Left cardiac atrium (tissue), 4 donors: ENCODE measurements at regions not wholly inside any gene's neighbourhood (a gene's known extent, or its start where the extent isn't known, plus 50 kb on each side); places are given as distances from the start of the nearest gene placed in this dataset.

ENCODE experiments used
- ATAC-seq, 2 donors: fragments of 200-7000 bp; cut with Tn5 transposase; one replicate each; pipeline ENCODE4 v1.9.1; 2020; ENCODE audit warnings: mild to moderate bottlenecking in 2 of 2, moderate library complexity in 2 of 2
- DNase-seq: peaks from one replicate; pipeline ENCODE4 v3.0.0-alpha.2; 2020
- intact Hi-C, 2 donors: fragments of 100-400 bp; cut with DNase I; formaldehyde crosslinking; loops; one replicate each; pipeline versions ENCODE4 v1.14.1 to v1.15.1; 2022 to 2023
- donor health status: DM: no; HTN: yes; CAD: no.
- donor health status: DM: no; HTN: yes; CAD: no; lungs with severe emphysema.
- donor health status: DM: yes; HTN: yes; CAD: no.
- donor health status: Dilated cardiomyopathy.

DNA sequence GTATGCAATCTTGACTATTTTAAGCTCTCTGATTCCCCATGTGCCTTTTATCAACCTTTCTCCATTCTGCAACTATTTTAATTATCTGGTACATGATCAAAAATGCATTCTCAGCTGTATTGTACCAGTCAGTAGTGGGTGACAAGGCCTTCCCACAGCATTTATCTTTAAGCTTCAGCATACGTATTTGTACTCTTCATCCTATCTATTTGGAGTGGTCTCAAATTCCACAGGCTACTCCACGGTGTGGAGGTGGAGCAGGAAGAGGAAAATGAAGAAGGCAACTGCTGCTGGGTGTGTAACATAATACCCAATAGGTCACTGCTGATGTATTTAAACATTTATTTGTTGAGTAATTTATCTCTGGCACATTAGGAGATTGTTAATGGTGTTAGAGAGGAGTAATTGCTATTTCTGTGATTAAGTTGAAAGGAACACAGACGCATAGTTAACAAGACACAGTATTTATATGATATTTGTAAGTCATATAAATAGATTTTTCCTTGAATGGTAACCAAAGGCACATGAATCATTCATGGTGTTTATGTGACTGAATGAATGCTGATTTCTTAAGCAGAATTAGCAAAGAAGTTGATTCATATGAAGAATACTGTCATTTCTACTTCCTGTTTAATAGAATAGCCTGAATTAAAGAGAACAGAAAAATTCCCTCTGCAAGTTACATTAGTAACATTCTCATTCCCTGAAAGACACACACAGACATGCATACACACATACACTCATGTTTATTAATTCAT lies 153.8 kb upstream of the NR3C1 start:
- ATAC-seq (peak; percentile 23 to 28), DNase-seq (no peak)
- intact Hi-C loops: no loop called here

DNA sequence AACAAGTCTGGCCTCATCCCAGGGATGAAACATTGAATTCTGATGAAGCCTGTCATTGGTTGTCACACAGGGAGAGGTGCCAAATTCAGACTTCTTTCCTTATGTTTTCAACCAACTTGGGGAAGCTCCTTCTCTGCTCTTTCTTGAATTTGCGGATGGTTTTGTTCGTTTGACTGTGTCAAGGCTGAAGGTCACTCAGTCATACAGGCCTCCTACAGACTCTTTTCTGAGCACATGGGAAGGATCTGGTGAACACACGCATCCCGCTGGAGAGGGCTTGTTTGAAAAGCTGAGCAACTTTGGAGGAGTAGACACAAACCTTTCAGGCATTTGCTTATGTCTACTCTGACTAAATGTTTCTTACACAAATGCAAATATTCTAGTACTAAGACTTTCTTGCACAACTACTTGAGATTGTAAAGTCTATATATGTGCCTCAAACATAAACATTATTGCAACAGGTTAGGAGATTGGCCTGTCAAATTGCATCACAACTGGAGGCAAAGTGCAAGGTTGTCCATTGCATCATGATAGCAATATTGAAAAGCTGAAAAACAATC lies 151.5 kb upstream of the NR3C1 start:
- DNase-seq (no peak), ATAC-seq (no peak)
- intact Hi-C loops: no loop called here

GRCh38 chr5:143554187-143554717 lies 150.8 kb upstream of the NR3C1 start:
- peak; percentile 57 to 87 for ATAC-seq
- intact Hi-C loops: no loop called here

GRCh38 chr5:143552680-143553079 lies 149.2 kb upstream of the NR3C1 start:
- DNase-seq (no peak), ATAC-seq (no peak)
- intact Hi-C loops: no loop called here

More at GRCh38 chr5:143554187-143554717, 150.8 kb upstream of the NR3C1 start:
- no peak for DNase-seq

DNA sequence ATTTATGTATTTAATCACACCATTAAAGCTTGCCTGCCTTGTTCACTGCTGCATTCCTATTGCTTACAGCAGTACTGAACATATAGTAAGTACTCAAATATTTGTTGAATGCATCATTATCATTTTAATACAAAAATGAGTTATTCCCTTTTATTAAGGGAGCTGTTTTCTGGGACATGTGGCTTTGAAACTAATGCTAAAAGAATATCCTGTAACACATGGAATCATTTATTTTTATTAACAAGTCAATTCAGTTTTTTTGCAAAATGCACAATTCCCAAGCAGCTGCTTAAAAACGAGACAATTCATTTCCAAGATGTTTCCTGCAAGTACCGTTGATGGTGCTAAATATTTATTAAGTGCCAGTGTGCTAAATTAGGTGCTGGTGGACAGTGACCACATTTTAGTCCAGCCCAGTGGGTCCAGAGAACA lies 148.3 kb upstream of the NR3C1 start:
- no peak for ATAC-seq
- DNase-seq: no peak
- intact Hi-C loops: no loop called here

DNA sequence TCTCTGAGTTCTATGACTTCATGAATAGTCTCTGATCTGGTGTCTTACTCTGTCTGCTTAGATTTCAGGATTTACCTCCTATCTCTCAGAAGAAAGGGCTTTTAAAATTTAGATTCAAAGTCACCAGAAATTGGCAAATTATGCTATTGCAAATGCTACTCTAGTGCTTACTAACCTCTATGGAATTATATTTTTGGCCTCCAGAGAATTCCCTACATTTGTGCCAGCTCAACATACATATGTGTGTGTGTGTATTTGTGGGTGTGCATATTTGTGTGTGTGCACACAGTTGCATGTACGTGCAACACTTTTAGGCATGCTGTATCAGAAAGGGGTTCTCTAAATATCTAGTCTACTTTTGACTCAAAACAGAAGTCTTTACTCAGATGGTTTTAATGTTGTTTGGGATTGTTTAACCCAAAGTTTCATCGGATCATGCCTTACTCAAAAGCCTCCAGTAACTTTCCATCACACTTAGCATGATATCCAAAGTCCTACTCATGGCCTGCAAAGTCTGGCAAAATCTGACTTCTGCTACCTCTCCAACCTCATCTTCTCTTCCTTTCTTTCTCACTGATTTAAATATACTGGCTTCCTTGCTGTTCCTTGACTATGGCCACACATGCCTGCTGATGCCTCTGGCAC lies 147.6 kb upstream of the NR3C1 start:
- ATAC-seq (no peak), DNase-seq (no peak)

GRCh38 chr5:143547342-143547741 lies 143.9 kb upstream of the NR3C1 start:
- intact Hi-C loops: no loop called here
- ATAC-seq: no peak

More for the DNA sequence above, 147.6 kb upstream of the NR3C1 start:
- intact Hi-C loops: no loop called here

GRCh38 chr5:143546394-143546793 lies 142.9 kb upstream of the NR3C1 start:
- ATAC-seq: no peak
- intact Hi-C loops: no loop called here

More at GRCh38 chr5:143547342-143547741, 143.9 kb upstream of the NR3C1 start:
- no peak for DNase-seq

GRCh38 chr5:143544606-143545005 lies 141.1 kb upstream of the NR3C1 start:
- DNase-seq (no peak), ATAC-seq (no peak)
- intact Hi-C loops: no loop called here

More at GRCh38 chr5:143546394-143546793, 142.9 kb upstream of the NR3C1 start:
- DNase-seq: no peak

GRCh38 chr5:143543358-143544255 lies 140.1 kb upstream of the NR3C1 start:
- intact Hi-C loops: no loop called here
- DNase-seq: no peak
- ATAC-seq: peak in 1 of 2 donors; percentile 70

DNA sequence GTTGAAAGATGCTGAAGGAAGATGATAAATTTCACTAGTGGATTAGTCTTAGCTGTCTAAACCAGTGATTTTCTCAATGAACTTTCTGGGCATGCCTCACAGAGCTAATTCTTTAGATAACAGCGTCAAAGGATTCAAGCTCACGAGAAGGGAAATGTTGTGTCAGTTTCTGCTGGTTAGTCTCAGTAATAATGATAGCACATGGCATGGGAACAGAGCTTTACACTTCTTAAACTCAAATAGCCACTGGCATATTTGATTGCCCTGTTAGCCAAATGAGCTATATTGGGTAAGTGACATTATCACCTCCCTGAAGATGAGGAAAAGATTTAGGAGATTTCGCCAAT lies 139.3 kb upstream of the NR3C1 start:
- ATAC-seq (peak in 1 of 2 donors; percentile 83), DNase-seq (no peak)
- intact Hi-C loops: no loop called here

DNA sequence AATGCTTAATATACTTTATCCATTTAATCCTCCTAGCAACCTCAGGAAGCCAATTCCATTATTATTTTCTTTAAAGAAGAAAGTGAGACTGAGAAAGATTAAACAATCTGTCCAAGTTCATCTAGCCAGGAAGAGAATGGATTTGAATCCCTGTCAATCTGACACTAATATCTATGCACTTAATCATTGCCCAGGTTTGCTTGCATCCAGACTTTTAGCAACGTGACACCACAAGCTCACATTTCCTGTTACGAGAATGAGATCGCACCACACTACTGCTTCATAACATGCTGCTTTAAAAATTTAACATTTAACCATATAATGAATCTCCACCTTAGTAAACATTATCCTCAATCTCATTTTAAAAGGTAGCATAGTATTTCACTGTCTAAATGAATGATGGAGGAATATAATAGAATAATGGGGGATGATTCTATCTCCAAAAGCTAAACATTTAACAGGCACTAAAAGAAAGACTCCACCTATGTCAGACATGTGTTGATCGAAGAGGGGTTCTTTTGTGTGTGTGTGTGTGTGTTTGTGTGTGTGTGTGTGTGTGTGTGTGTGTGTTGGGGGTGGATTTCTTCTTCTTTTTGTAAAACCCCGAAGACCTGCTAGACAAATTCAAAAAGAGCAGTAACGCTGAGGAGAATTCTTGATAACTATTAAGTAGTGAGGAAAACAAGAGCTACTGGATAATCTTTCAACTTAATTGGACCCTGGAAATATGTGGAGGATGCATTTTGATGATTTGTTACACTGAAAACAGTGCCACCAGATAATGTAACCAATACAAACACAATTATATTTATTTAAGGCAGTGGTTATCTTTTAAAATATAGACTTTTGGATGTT lies 138.7 kb upstream of the NR3C1 start:
- DNase-seq (no peak), ATAC-seq (no peak)
- intact Hi-C loops: no loop called here

- DNase-seq (no peak), ATAC-seq (no peak)
- intact Hi-C loops: no loop called here
These were observed 136.3 kb upstream of the NR3C1 start for GRCh38 chr5:143539742-143540141.

GRCh38 chr5:143537056-143537455 lies 133.6 kb upstream of the NR3C1 start:
- no peak for ATAC-seq
- DNase-seq: no peak
- intact Hi-C loops: no loop called here

DNA sequence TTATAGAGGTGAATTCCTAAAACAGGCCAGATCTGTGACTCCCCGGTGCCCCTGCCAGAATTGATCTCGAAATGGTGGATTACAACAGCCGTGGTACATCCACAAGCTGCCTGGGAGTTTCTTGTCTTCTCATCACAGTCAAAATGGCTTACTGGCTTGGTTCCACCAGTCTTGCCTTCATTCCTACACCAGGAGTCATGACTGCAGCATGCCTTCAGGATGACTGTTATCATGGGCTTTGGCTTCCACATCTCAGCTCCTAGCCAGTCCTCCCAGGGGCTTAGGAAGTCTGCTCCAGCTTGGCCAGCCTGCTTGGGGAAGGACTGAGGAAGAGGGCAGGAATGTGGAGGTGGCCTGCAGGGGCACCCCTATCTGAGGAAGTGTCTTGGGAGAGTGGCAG lies 132.9 kb upstream of the NR3C1 start:
- intact Hi-C loops: no loop called here
- DNase-seq: peak; percentile 43
- ATAC-seq: peak; percentile 71 to 99

GRCh38 chr5:143534761-143535154 lies 131.3 kb upstream of the NR3C1 start:
- intact Hi-C loops: no loop called here
- ATAC-seq: peak in 1 of 2 donors; percentile 27
- no peak for DNase-seq

- ATAC-seq: peak; percentile 45 to 81
- intact Hi-C loops: no loop called here
- peak; percentile 20 for DNase-seq
These were observed 130.7 kb upstream of the NR3C1 start for GRCh38 chr5:143533978-143534760.

DNA sequence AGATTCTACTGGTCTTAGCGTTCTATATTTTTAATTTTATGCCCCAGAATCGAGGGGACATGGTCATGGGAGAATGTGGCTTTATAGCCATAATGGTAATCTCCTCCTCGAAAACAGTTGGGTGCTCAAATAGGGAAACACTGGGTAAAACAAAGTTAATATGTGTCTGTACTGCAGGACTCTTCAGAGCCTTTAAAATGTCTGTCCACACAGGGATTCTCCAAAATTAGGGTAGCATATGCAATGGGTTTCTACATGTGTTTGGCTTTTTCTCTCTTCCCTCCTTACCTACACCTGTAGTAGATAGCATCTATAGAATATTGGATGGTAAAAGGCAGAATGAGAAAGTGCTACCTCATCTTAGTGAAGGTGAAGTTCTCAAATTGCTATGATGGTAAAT lies 130.0 kb upstream of the NR3C1 start:
- DNase-seq (no peak), ATAC-seq (no peak)
- intact Hi-C loops: no loop called here
